NCI-H226 (cell line): ENCODE measurements at regions not wholly inside any gene's neighbourhood (a gene's known extent, or its start where the extent isn't known, plus 50 kb on each side); places are given as distances from the start of the nearest gene placed in this dataset.
"Not testable (repeated sequence)": the region's sequence is repeated elsewhere in the genome, so short reads cannot be mapped to it uniquely, and the experiment has no call there.

Experiments used
- DNase-seq: peaks from one replicate; pipeline ENCODE4 v3.0.0-alpha.2; 2015

DNA sequence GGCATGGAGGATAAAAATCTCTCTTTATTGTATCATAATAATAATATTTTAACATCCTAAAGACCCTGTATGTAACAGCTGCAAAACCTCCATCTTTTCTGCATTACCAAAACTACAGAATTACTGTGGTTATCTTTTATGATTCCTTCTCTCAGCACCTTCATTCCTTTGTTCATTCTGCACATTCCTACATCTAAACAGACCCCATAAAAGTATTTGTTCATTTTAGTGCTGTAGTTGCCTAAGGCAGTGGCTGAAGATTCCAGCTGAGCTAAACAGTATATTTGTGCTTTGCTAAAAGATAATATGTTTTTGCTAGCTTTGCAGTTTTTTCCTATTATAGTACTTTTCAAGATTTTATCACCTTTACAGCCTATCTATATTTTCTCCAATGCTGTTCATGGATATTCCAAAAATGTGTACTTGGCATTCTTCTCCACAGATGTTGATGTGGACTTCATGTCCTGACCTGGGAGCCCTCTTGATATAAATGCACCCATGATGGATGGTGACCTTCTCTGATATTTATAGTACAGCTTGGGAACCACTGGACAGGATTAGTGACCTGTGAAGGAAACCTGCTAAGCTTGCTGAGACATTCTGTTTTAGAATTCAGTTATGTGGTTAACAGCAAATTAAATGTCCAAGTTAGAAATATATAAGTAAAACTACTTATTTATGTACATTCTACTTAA, 2832.9 kb upstream of the PCDH20 start:
- DNase-seq = peak; percentile 36

DNA sequence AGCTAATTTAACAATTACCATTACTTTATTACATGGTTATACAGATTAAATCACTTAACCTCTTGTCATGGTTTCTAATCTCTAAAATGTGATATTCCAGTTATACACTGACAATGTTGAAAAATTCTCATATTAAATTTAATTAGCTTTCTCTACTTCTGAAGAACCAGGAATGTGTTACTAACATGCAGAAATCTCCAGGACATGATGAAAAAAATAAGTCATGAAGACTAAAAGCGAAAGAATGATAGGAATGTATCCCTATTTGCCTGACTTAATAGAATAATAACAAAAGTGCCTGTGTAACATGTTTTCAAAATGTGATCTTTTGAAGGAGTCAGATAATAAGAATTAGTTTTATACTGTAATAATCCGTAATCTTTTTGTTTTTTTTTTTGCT, 2823.7 kb upstream of the PCDH20 start:
- DNase-seq = peak; percentile 60

GRCh38 chr13:64234255-64234654, 2818.6 kb upstream of the PCDH20 start:
- DNase-seq = peak; percentile 87

GRCh38 chr13:64223016-64223415, 2807.4 kb upstream of the PCDH20 start:
- no peak for DNase-seq

DNA sequence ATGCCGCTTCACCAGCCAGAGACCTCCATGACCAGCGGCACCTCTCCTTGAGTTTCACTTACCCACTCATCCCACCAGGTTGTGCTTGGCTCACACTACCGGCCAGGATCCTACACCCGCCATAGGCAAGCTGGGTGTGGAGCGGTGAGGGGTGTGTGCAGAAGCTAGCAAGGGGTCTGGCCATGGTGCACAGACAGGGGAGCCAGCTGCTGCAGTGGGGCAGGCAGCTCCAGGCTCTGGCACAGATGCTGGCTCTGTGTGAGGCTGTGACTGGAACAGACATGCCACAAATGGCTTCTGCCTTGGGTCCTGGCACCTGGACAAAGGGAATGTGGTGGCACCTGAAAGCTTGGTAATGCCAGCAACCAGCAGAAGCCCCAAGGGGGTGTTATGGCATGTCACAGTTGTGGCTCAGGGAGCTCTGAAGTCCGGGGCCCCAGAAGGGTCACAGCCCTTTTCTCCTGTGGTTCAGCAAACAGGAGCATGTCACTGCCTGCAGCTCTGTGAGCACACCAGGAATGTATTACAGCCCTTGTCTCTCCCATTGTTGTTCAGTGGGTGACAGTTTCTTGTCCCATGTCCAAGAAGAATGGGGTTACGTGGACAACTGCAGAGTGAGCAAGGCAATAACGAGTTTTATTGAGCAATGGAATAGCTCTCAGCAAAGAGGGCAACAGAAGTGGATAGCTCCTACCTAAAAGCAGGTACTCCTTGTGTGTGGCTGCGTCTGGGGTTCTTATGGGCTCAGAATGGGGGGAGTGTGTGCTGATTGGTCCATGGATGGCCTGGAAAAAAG, 2791.0 kb upstream of the PCDH20 start:
- no peak for DNase-seq

DNA sequence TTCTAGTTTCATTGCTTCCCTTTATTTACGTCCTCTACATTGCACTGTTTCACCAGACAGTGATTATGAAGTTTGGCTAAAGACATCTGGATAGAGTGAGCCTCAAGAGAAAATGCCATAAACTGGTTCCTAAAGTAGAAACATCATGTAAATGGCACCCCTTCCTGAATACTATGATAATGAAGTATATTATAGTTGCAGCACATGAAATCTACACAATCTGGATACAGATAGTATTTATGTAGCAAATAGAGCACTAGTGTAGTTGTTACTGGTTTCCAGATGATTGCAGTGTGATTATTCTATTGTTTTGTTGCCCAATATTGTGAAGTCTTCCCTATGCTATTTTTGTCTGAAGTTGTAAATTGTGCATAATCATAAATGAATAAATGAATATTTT, 2786.9 kb upstream of the PCDH20 start:
- no peak for DNase-seq

DNA sequence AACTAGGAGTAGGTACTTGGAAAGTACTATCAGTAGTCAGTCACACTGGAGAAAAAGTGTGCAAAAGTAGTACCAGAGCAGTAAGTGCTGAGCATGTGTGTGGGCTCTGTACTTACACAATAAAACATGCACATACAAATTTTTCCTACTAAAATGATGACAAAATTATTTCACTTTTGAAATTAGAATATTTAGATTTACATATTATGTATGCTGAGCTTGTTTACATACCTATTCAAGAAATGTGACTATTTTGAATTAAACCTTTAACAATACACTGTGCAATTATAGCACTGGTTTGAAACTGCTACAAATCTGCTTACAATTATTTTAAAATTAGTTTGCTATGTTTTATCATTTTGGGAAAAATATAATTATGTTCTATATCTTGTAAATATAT, 2781.6 kb upstream of the PCDH20 start:
- DNase-seq = no peak

DNA sequence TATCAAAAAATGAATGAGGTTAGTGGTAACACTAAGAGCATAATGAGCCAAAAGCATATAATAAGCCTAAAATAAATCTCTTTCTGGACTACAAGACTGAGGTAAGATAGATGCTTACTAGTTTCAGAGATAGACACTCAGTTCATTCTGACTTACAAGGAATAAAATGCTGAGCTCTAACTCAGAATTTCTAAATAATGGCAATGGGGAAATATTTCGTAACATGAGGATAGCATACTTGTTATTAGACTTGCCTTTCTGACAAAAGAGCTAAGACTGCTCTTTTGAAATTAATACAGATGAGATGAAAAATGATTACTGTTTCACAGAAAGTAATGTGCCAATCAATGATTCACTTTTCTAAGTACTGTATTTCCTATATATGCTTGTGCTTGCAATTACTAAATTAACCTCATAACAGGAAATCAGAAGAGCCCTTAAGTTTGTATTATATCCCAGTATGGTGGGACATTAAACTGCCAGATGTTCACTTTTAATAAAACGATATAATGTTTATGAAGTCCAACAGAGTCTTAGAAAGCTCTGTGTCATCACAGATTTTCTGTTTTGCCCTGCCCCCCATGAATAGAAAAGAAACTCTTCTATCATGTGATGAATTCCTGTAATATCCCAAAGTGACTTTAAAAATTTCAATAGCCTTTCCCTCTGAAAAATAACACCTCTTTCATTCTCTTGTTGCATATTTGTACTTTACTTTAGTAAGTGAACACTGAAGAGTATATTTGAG, 2771.0 kb upstream of the PCDH20 start:
- no peak for DNase-seq

DNA sequence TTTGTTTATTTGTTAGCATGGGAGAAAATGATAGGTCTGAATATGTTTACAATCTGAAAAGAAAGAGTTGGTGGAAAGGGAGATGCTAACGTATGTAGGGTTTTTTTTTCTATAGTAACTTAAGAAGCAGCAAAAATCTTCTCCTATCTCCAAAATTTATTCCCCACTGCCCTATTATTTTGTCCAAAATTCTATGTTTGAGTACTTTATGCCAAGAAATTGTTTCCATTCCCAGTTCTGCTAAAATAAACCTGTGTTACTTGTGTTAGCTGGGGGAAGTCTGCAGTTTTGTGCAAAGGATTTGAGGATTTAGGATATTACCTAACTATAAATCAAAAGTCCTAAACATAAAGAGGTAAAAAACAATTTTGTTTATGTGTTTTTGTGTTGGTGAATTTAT, 2770.4 kb upstream of the PCDH20 start:
- no peak for DNase-seq

- no peak for DNase-seq
Observed at GRCh38 chr13:64180756-64181155, 2765.1 kb upstream of the PCDH20 start.

DNA sequence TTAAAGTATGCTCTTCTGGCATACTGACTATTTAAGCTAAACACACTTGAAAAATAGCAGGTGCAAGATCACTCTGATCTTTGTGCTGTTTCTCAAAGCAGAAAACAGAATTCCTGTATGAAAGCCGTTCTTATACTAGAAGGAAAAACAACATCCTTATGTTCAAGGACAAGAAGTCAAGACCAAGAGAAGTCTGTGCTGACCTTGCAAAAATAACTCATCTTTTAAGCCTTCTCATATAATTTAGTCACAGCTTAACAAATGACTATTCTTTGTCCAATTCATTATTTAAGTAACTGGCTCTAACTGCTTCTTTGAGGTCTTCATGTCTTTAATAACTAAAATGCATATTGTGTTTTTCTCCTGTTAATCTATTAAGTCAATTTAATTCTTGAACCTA, 2750.2 kb upstream of the PCDH20 start:
- no peak for DNase-seq

GRCh38 chr13:64164435-64164834, 2748.8 kb upstream of the PCDH20 start:
- no peak for DNase-seq

- DNase-seq = no peak
Observed at GRCh38 chr13:64160479-64160878, 2744.8 kb upstream of the PCDH20 start.

DNA sequence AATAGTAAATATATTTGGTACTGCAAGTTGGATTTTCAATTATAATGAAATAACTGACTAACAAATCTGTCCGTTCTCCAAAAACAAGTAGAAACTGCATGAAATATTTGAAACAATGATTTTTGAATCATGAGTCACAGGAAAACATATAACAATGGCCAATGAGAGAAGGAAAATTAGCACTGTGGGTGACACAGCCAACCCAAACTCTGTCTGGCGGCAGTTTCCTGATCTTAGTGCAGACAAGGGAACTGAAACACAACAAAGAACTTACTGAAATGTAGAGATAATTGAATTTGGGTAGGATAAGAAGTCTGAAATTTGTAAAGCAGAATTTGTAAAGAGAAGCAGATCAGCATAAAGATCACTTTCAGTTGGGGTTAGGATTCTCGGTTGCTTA, 2743.3 kb upstream of the PCDH20 start:
- peak; percentile 2 for DNase-seq

DNA sequence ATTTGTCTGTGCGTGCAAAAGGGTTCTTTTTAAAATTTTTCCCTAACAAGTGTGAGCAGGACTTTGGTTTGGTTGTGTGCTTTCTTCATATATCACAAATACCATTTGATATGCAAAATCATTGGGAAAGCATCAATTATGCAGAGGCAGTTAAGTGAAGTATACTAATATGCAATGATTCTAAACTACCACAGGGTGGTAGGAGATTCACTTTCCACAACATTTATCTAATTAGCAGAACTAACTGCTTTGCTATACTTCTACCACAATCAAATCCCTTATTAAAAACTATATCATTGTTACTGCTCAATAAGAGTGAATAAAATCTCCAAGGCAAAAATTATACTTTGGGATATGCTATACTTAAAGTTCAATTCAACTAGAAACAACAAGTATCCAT, 2738.9 kb upstream of the PCDH20 start:
- DNase-seq = peak; percentile 3

GRCh38 chr13:64130600-64130999, 2715.0 kb upstream of the PCDH20 start:
- no peak for DNase-seq

- DNase-seq = no peak
Observed at GRCh38 chr13:64130171-64130570, 2714.5 kb upstream of the PCDH20 start.

DNA sequence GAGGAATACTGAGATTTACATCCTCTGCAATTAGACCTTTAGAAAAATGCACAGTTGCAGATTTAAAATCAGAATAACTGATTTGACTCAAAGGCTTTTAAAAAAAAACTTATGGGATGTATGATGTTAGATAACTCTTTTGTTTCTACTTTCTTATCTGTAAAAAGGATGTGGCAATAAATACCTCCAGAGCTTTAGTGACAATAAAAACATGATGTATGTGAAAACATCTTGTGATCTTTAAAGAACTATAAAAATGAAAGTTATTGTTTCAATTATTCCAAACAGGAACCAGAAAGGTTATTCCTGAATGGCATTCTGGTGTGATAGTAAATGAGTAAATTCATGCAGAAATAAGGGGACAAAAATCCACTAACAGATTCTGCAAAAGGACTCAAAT, 2712.2 kb upstream of the PCDH20 start:
- DNase-seq = no peak

GRCh38 chr13:64127192-64127591, 2711.5 kb upstream of the PCDH20 start:
- no peak for DNase-seq

DNA sequence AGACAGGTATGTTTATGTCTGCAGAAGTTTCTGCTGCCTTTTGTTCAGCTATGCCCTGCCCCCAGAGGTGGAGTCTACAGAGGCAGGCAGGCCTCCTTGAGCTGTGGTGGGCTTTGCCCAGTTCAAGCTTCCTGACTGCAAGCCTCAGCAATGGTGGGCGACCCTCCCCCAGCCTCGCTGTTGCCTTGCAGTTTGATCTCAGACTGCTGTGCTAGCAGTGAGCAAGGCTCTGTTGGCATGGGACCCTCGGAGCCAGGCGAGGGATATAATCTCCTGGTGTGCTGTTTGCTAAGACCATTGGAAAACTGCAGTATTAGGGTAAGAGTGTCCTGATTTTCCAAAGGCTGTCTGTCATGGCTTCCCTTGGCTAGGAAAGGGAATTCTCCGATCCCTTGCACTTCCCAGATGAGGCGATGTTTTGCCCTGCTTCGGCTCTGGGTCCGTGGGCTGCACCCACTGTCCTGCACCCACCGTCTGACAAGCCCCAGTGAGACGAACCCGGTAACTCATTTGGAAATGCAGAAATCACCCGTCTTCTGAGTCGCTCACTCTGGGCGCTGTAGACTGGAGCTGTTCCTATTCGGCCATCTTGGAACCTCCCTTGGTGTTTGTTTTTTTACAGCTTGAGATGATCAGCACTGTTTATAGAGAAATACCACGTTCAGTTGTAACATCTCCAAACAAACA, 2705.5 kb upstream of the PCDH20 start:
- not testable (repeated sequence) for DNase-seq

- no peak for DNase-seq
Observed at GRCh38 chr13:64099994-64100393, 2684.3 kb upstream of the PCDH20 start.

DNA sequence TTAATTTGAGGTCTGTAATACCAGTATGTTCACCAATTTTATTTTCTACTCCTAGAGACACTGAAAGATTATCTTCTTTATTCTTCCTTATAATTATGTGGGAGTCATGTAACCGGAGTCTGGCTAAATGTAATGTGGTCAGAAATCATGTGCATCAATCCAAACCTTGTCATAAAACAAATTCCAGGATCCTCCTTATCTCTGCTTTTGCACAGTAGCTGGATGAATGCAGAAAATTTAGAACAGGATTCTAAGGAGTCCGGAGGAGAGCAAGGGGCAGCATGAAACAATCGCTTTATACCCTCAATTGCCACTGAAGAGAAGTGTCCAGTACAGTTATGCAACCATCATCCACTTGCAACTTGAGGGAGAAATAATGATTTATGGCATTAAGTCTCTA, 2674.7 kb upstream of the PCDH20 start:
- peak; percentile 81 for DNase-seq

- no peak for DNase-seq
Observed at GRCh38 chr13:64088491-64088890, 2672.8 kb upstream of the PCDH20 start.
